MCF 10A (cell line): ENCODE measurements at regions not wholly inside any gene's neighbourhood (a gene's known extent, or its start where the extent isn't known, plus 50 kb on each side); places are given as distances from the start of the nearest gene placed in this dataset.
"Not testable (repeated sequence)": the region's sequence is repeated elsewhere in the genome, so short reads cannot be mapped to it uniquely, and the experiment has no call there.

Experiments
- BruUV-seq: library from RNA; stranded (reverse); fragments of 400-500 nt; replicated peaks from 2 replicates; lab custom pipeline; 2021; lab: Mats Ljungman, UMichigan
- CTCF ChIA-PET: fragments of 300-600 bp; sonication (Branson Sonifier 250); formaldehyde crosslinking; extraction: SDS; loops from one replicate; lab custom pipeline; 2021; ENCODE audit warnings: antibody characterized with exemption, inconsistent platforms; lab: Yijun Ruan, JAX
- POLR2A ChIA-PET: fragments of 300-600, 350-650 bp; sonication (Branson Sonifier 250); formaldehyde crosslinking; extraction: SDS; loops from one replicate; lab custom pipeline; 2020; ENCODE audit warnings: antibody characterized with exemption, inconsistent platforms; lab: Yijun Ruan, JAX
- DNase-seq: peaks from one replicate; pipeline ENCODE4 v3.0.0-alpha.2; 2018; ENCODE audit not compliant: unreplicated experiment
- H3K27ac Mint-ChIP-seq: one replicate; pipeline ENCODE4 v1.8.0; 2022; ENCODE audit warnings: mild to moderate bottlenecking, low read depth, mixed read lengths; ENCODE audit not compliant: unreplicated experiment
- H3K27me3 Mint-ChIP-seq: one replicate; pipeline ENCODE4 v1.8.0; 2022; ENCODE audit warnings: mixed read lengths; ENCODE audit not compliant: insufficient read depth, unreplicated experiment
- H3K36me3 Mint-ChIP-seq: one replicate; pipeline ENCODE4 v1.8.0; 2022; ENCODE audit warnings: mild to moderate bottlenecking, moderate library complexity, mixed read lengths; ENCODE audit not compliant: insufficient read depth, unreplicated experiment
- H3K4me1 Mint-ChIP-seq: one replicate; pipeline ENCODE4 v1.8.0; 2022; ENCODE audit warnings: mixed read lengths; ENCODE audit not compliant: insufficient read depth, unreplicated experiment
- H3K4me3 Mint-ChIP-seq: one replicate; pipeline ENCODE4 v1.8.0; 2022; ENCODE audit warnings: mild to moderate bottlenecking, moderate library complexity, mixed read lengths; ENCODE audit not compliant: unreplicated experiment
- H3K9me3 Mint-ChIP-seq: one replicate; pipeline ENCODE4 v1.8.0; 2022; ENCODE audit warnings: mixed read lengths; ENCODE audit not compliant: unreplicated experiment
- intact Hi-C: fragments of 100-400 bp; cut with micrococcal nuclease; formaldehyde crosslinking; loops from 2 replicates; pipeline ENCODE4 v1.14.1; 2022
- TF ChIP-seq, protein P1 (sequence below): fragments of 200-600 bp; IDR thresholded peaks from one replicate; pipeline ENCODE4 v1.8.0; 2022; ENCODE audit warnings: antibody characterized with exemption, mild to moderate bottlenecking; ENCODE audit not compliant: unreplicated experiment

DNA sequence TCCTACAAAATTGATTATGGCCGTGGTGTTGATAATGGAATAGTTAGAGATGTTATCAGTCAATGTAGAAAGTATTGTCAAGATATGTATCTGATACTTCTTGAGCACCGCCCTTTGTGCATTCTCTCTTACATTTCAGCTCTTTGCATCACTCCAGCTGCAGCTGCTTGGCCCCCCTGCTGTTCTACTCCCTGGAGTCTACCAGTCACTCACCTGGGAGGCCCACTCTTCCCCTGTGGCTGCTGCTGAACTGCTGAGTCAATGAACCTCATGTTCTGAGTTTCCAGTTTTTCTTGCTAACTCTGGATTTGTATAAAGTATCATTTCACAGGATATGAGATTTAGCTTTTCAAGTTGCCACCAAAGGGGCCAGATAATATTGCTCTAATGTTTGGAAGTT lies 312.8 kb upstream of the SLC16A7 start:
- no peak for DNase-seq
- Mint-ChIP-seq H3K27me3 (no peaks in the 10 kb centered on the region), H3K27ac (no peak overlapping the region), H3K36me3 (no peaks in the 10 kb centered on the region), H3K4me3 (no peak overlapping the region), H3K4me1 (no peaks in the 10 kb centered on the region), H3K9me3 (no peaks in the 10 kb centered on the region)
- POLR2A ChIA-PET, result no interaction called here
- CTCF ChIA-PET, result no interaction called here
- TF ChIP-seq, protein P1, sequence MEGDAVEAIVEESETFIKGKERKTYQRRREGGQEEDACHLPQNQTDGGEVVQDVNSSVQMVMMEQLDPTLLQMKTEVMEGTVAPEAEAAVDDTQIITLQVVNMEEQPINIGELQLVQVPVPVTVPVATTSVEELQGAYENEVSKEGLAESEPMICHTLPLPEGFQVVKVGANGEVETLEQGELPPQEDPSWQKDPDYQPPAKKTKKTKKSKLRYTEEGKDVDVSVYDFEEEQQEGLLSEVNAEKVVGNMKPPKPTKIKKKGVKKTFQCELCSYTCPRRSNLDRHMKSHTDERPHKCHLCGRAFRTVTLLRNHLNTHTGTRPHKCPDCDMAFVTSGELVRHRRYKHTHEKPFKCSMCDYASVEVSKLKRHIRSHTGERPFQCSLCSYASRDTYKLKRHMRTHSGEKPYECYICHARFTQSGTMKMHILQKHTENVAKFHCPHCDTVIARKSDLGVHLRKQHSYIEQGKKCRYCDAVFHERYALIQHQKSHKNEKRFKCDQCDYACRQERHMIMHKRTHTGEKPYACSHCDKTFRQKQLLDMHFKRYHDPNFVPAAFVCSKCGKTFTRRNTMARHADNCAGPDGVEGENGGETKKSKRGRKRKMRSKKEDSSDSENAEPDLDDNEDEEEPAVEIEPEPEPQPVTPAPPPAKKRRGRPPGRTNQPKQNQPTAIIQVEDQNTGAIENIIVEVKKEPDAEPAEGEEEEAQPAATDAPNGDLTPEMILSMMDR, result no peak
- no TSS peak for BruUV-seq
- intact Hi-C loops, result no loop called here

DNA sequence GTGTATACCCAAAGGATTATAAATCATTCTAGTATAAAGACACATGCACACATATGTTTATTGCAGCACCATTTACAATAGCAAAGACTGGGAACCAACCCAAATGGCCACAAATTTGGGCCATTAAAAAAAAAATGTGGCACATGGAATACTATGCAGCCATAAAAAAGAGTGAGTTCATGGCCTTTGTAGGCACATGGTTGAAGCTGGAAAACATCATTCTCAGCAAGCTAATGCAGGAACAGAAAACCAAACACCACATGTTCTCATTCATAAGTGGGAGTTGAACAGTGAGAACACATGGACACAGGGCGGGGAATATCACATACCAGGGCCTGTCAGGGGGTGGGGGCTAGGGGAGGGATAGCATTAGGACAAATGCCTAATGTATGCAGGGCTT lies 322.3 kb upstream of the SLC16A7 start:
- H3K4me1 Mint-ChIP-seq, DNase-seq, intact Hi-C loops, H3K36me3 Mint-ChIP-seq, H3K27ac Mint-ChIP-seq, H3K4me3 Mint-ChIP-seq, BruUV-seq, POLR2A ChIA-PET, H3K27me3 Mint-ChIP-seq, H3K9me3 Mint-ChIP-seq, CTCF ChIA-PET: not testable (repeated sequence)

DNA sequence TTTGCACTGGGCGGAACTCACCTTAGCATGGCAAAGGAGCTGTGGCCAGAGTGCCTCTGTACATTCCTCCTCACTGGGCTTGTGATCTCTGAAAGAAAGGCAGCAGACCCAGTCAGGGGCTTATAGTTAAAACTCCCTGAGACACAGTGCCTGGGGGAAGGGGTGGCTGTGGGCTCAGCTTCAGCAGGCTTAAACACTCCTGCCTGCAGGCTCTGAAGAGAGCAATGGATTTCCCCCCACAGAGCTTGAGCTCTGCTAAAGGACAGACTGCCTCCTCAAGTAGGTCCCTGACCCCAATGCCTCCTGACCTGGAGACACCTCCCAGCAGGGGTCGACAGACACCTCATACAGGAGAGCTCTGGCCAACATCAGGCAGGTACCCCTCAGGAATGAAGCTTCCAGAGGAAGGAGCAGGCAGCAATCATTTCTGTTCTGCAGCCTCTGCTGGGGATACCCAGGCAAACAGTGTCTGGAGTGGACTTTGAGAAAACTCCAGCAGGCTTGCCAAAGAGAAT lies 327.5 kb upstream of the SLC16A7 start:
- peaks cover 7% of the 10 kb centered on the region for H3K9me3 Mint-ChIP-seq
- no peak overlapping the region for H3K4me3 Mint-ChIP-seq
- TF ChIP-seq, protein P1, result no peak
- POLR2A ChIA-PET, result interaction anchor here (0.8 kb wide), 1 partner anchor 976 kb away, joined by 3 read pairs; no protein-coding TSS in a partner anchor
- H3K4me1 Mint-ChIP-seq, result no peaks in the 10 kb centered on the region
- intact Hi-C loops, result no loop called here
- no peaks in the 10 kb centered on the region for H3K27me3 Mint-ChIP-seq
- CTCF ChIA-PET, result no interaction called here
- BruUV-seq, result no TSS peak
- no peak overlapping the region for H3K27ac Mint-ChIP-seq
- DNase-seq, result no peak
- no peaks in the 10 kb centered on the region for H3K36me3 Mint-ChIP-seq

DNA sequence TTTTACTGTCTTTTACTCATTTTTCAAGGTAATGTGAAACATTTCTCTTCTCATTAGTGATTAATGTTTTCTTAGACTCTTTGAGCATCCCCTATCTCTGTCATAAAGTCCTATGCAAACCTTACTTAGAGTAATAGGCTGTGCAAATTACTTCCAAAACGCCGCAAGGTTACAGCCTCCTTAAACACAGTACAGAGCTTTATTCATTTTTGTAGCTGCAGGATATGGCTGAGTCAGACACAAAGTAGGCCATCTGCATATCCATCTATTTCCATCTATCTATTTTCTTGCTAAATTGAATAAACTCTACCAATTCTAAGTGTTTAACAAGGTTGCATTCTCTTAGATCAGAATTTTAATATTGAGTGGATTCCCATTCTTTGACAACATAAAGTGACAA lies 335.6 kb upstream of the SLC16A7 start:
- DNase-seq, result no peak
- Mint-ChIP-seq H3K4me1 (no peaks in the 10 kb centered on the region), H3K36me3 (no peaks in the 10 kb centered on the region), H3K27me3 (no peaks in the 10 kb centered on the region), H3K4me3 (no peak overlapping the region), H3K27ac (no peak overlapping the region), H3K9me3 (no peaks in the 10 kb centered on the region)
- ChIA-PET POLR2A (no interaction called here), CTCF (interaction anchor here (1.2 kb wide), 1 partner anchor 10 kb away, joined by 3 read pairs; no protein-coding TSS in a partner anchor)
- intact Hi-C loops, result no loop called here
- TF ChIP-seq, protein P1, result no peak
- no TSS peak for BruUV-seq
